Retinal pigment epithelial cell (primary cell): ENCODE measurements at regions not wholly inside any gene's neighbourhood (a gene's known extent, or its start where the extent isn't known, plus 50 kb on each side); places are given as distances from the start of the nearest gene placed in this dataset.

ENCODE experiments used
- DNase-seq: peaks from one replicate; pipeline ENCODE4 v3.0.0-alpha.2; 2010; ENCODE audit warnings: low read depth
- H3K4me3 ChIP-seq: 2 replicates; pipeline ENCODE4 v1.5.1; 2011; ENCODE audit warnings: mild to moderate bottlenecking, low read length, control low read depth, moderate library complexity
- TF ChIP-seq, protein P1 (sequence below): conservative IDR thresholded peaks from 2 replicates; pipeline ENCODE4 v1.5.1; 2011; ENCODE audit warnings: low read depth, low read length, control low read depth, inconsistent platforms

DNA sequence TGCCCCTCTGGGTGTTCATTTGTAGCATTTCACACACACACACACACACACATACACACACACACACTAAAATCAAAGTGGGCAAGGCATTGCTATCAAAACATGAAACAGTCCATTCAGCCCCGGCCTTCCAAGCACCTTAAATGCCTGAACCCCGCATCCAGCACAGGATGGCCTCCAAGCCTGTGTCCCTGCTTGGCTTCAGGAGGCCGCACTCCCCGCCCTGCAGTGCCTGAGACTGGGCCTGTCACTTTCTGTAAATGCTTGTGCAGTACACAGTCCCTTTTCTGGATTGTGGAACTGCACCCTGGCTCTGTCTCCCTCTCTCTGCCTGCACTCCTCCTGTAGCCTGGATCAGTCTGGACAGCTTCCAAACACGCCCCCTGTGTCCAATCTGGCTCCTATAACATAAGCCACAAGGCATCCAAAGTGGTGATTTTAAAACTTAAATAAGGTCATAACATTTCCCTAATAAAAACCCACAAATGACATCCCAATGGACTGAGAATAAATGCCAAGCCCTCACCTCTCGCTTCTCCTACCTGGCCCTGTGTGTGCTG is 972.2 kb upstream of the TMEM132C start:
- DNase-seq, result no peak
- no peak overlapping the region for H3K4me3 ChIP-seq
- TF ChIP-seq, protein P1, sequence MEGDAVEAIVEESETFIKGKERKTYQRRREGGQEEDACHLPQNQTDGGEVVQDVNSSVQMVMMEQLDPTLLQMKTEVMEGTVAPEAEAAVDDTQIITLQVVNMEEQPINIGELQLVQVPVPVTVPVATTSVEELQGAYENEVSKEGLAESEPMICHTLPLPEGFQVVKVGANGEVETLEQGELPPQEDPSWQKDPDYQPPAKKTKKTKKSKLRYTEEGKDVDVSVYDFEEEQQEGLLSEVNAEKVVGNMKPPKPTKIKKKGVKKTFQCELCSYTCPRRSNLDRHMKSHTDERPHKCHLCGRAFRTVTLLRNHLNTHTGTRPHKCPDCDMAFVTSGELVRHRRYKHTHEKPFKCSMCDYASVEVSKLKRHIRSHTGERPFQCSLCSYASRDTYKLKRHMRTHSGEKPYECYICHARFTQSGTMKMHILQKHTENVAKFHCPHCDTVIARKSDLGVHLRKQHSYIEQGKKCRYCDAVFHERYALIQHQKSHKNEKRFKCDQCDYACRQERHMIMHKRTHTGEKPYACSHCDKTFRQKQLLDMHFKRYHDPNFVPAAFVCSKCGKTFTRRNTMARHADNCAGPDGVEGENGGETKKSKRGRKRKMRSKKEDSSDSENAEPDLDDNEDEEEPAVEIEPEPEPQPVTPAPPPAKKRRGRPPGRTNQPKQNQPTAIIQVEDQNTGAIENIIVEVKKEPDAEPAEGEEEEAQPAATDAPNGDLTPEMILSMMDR, result no peak

DNA sequence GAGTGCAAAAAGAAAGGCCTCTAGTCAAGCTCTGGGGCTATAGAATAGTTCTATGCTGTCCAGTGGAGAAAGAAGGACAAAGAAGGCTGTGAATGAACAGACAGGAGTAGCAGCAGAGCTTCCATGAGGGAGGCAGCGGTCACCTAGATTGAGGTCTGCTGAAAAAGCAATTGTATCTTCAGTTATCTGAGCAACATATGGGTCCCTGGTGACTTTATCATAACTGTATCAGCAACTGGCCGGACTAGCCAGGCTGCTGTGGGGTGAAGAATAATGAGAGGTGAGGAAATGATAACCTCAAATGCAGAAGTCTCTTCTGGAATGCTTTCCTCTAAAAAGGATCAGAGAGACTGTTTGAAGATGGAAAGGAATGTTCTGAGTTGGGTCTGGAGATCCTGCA is 971.3 kb upstream of the TMEM132C start:
- no peak for DNase-seq
- no peak overlapping the region for H3K4me3 ChIP-seq
- TF ChIP-seq, protein P1, result no peak

DNA sequence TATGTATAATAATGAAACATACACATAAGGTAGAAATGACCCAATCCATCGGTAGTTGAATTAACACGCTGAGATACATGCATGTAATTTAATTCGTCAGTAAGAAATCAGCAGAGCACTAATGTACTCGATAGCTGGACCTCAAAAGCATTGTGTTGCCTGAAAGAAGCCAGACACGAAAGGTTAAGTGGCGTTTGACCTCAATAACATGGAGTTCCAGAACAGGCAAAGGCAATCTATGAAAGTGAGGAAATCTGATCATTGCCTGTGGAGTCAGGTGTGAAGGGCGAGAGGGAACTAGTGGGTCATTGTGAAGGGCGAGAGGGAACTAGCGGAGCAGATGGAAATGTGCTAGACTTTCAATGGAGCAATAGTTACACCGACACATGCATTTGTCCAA is 970.4 kb upstream of the TMEM132C start:
- no peak overlapping the region for H3K4me3 ChIP-seq
- no peak for DNase-seq

DNA sequence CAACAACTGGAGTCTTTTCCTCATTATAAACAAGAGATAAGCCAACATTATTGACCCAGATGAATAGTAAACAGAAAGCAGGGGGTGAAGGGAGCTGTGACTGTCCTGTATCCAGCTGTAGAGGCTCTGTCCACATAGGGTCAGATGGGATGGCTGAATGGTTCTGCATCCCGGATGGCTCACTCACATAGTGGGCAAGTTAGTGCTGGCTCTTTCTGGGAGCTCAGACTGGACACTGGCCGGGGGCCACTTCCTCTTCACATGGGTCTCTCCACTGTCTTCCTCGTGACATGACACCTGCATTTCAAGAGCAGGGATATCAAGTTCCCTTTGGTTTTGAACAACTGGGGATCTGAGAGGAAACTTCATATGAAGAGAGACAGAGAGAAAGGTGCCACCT is 969.6 kb upstream of the TMEM132C start:
- DNase-seq, result no peak
- no peak overlapping the region for H3K4me3 ChIP-seq
- TF ChIP-seq, protein P1, result no peak

More for the DNA sequence above, 970.4 kb upstream of the TMEM132C start:
- TF ChIP-seq, protein P1, result no peak

DNA sequence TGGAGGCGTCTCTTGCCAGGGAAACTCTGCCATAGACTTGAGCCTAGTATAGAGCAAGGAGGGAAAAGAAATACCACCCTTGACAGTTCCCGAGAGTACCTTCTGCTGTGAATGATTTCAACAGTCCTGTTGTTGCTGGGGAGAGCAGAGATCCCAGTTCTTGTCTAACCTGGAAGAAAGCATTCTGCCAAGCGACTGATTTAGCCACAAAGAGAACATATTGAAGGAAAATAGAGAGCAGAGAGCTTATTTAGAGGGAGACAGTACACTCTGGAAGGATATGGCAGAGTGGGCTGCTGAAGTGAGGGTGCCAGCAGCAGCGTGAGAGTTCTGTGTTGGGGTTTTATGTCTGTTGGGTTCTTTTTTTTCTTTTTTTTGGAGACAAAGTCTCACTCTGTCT is 966.9 kb upstream of the TMEM132C start:
- H3K4me3 ChIP-seq, result no peak overlapping the region
- no peak for DNase-seq
- TF ChIP-seq, protein P1, result no peak

DNA sequence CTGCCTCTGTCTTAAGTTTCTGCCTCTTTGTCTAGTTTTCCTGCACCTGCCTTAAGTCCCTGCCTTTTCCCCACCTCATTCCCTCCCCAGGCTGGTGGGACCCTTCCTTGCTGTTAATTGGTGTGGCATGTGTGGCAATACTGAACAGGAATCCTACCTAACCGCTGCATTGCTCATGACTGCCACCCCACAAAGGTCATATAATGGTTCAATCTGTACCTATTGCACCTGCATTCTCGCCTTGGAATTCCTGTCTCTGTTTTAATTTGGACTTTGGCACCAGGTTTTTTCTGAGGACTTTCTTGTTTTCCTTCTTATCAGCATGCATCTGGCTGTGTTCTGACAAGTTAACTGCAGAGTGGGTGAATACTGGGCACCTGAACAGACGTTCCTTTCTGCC is 966.2 kb upstream of the TMEM132C start:
- H3K4me3 ChIP-seq, result no peak overlapping the region
- TF ChIP-seq, protein P1, result no peak
- DNase-seq, result no peak

DNA sequence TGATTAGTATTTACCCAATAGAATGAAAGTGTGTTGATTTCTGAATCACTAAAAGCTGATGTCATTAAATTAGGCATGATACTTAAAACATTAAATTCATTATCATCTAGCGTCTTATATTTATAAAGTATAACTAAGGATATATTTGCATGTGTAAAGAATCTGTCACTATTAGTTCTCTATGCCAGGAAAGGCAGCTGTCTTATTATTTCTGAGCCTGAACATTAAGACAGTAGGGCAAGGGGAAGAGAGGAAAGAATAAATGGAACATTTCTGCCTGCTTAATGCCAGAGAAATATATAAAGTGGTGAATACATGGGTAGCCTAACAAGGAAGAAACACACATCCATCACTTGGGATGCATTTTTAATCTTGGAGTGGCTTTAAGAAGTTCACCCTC is 965.1 kb upstream of the TMEM132C start:
- TF ChIP-seq, protein P1, result no peak
- no peak for DNase-seq
- no peak overlapping the region for H3K4me3 ChIP-seq
